ENCODE measurements at regions not wholly inside any gene's neighbourhood (a gene's known extent, or its start where the extent isn't known, plus 50 kb on each side); places are given as distances from the start of the nearest gene placed in this dataset.

DNA sequence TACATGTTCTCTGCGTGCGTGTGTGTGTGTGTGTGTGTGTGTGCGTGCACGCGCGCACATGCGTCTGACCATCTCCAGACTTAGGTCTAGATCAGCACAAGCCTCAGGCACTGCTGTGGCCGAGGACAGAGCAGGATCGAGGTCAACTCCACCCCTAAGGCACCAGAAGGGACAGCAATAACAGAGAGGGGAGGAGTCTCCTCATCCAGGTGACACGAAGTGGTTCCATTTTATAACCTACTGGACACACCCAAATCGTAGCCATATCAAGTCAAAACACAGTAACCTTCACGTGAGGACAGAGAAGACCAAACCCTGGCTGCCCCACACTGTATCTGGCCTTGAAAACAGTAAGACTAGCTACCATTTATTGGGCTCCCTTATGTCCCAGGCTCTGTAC is 224.1 kb downstream of the FGFR2 start:
- no peaks in the 10 kb centered on the region for H3K9me3 ChIP-seq
- H3K36me3 ChIP-seq = no peaks in the 10 kb centered on the region
- intact Hi-C loops (cut with DNase I; ENCODE audit: low total_unique reads) = no loop called here
- H3K27me3 ChIP-seq = no peaks in the 10 kb centered on the region
- TF ChIP-seq EP300 (IDR thresholded peaks at IDR 0.05; ENCODE audit: low read depth) (no peak), POLR2AphosphoS5 (IDR thresholded peaks at IDR 0.05) (no peak), POLR2A (IDR thresholded peaks at IDR 0.05) (no peak)
- TF ChIP-seq, protein P1, sequence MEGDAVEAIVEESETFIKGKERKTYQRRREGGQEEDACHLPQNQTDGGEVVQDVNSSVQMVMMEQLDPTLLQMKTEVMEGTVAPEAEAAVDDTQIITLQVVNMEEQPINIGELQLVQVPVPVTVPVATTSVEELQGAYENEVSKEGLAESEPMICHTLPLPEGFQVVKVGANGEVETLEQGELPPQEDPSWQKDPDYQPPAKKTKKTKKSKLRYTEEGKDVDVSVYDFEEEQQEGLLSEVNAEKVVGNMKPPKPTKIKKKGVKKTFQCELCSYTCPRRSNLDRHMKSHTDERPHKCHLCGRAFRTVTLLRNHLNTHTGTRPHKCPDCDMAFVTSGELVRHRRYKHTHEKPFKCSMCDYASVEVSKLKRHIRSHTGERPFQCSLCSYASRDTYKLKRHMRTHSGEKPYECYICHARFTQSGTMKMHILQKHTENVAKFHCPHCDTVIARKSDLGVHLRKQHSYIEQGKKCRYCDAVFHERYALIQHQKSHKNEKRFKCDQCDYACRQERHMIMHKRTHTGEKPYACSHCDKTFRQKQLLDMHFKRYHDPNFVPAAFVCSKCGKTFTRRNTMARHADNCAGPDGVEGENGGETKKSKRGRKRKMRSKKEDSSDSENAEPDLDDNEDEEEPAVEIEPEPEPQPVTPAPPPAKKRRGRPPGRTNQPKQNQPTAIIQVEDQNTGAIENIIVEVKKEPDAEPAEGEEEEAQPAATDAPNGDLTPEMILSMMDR (IDR thresholded peaks at IDR 0.05) = no peak
- WGBS, 2 donors (ENCODE audit: low coverage in 1 of 2) = 69 to 90% methylated on average over 2 to 12 of the region's 12 CpGs
- no peaks in the 10 kb centered on the region for H3K4me1 ChIP-seq
- no peak for DNase-seq
- no peak overlapping the region for H3K4me3 ChIP-seq
- in situ Hi-C loops (cut with MboI; ENCODE audit: low pct_ligation_motif_present in 1 of 4, low pct_unique_long_range_greater_than_20kb in 1 of 4, low sequenced_read_pairs in 3 of 4) = no loop called here
- no peak overlapping the region for H3K27ac ChIP-seq

DNA sequence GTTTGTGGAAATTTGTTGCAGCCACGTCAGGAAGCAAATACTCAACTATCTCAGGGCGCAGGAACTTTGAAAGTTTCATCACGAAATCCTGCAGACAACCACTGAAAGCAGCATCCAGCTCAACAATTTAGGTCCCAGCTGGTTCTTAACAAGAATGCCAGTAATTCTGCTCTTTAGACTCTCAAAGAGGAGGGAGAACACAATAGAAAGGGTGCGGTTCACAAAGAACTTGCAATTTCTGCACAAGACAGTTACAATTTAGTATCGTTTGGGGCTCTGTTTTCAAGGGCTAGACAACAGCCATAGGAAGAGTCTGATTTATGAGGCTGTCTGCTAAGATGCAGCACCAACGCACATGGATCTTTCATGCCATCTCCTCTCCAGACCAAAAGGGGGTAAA is 223.1 kb downstream of the FGFR2 start:
- DNase-seq = no peak
- intact Hi-C loops (cut with DNase I; ENCODE audit: low total_unique reads) = no loop called here
- WGBS, 2 donors (ENCODE audit: low coverage in 1 of 2) = 61 to 73% methylated on average over 6 of the region's 6 CpGs
- H3K9me3 ChIP-seq = no peaks in the 10 kb centered on the region
- H3K4me1 ChIP-seq = no peaks in the 10 kb centered on the region
- H3K27ac ChIP-seq = no peak overlapping the region
- in situ Hi-C loops (cut with MboI; ENCODE audit: low pct_ligation_motif_present in 1 of 4, low pct_unique_long_range_greater_than_20kb in 1 of 4, low sequenced_read_pairs in 3 of 4) = no loop called here
- no peak overlapping the region for H3K4me3 ChIP-seq
- no peaks in the 10 kb centered on the region for H3K27me3 ChIP-seq
- TF ChIP-seq EP300 (IDR thresholded peaks at IDR 0.05; ENCODE audit: low read depth) (no peak), POLR2A (IDR thresholded peaks at IDR 0.05) (no peak), POLR2AphosphoS5 (IDR thresholded peaks at IDR 0.05) (no peak)
- TF ChIP-seq, protein P1 (IDR thresholded peaks at IDR 0.05) = no peak
- H3K36me3 ChIP-seq = no peaks in the 10 kb centered on the region

DNA sequence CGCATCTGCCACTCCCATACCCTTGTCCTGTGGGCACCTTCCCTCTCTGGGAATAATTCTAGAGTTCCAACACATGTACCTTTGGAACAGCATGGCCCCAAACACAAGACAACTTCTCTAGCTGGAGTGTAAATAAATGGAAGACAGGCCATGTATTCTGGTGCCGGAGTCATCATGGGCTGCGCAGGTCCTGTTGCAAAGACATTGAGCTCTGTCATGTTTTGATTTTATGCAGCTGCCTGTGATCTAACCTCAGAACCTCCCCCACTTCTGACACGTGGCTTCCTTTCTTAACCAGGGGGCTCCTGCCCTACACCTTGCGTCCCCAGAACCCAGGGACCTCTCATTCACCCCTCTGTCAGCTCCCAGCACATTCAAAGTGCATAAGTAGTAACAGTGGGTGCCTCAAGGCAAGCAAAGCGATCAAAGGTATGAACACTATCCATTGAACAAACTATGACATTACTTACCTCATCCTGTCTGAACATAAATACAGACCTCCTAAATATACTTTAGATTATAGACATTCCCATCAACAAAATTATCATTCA is 219.9 kb downstream of the FGFR2 start:
- 66 to 86% methylated on average over 4 to 6 of the region's 6 CpGs for WGBS, 2 donors (ENCODE audit: low coverage in 1 of 2)
- intact Hi-C loops (cut with DNase I; ENCODE audit: low total_unique reads) (no loop called here), in situ Hi-C loops (cut with MboI; ENCODE audit: low pct_ligation_motif_present in 1 of 4, low pct_unique_long_range_greater_than_20kb in 1 of 4, low sequenced_read_pairs in 3 of 4) (no loop called here)

DNA sequence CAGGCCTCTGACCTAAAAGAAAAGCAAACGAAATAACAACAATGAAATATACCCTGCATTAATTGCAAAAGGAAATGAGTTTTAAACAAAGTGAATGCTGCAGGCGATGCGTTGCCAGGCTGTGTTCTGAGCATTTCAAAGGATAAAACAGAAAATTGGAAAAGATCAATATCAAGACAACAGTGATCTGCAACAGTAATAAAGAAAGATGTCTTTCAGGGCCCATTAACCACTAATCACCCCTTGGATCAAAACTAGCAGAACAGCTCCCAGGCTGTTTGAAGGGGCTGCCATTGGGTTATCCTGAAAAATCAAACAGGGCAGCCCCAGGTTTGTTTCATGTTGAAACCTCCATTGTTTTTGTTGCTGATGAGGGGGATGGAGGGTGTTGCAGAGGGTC is 219.2 kb downstream of the FGFR2 start:
- no peak overlapping the region for H3K27ac ChIP-seq
- no peaks in the 10 kb centered on the region for H3K27me3 ChIP-seq
- intact Hi-C loops (cut with DNase I; ENCODE audit: low total_unique reads) (no loop called here), in situ Hi-C loops (cut with MboI; ENCODE audit: low pct_ligation_motif_present in 1 of 4, low pct_unique_long_range_greater_than_20kb in 1 of 4, low sequenced_read_pairs in 3 of 4) (no loop called here)
- 78 to 84% methylated on average over 3 of the region's 3 CpGs for WGBS, 2 donors (ENCODE audit: low coverage in 1 of 2)
- no peaks in the 10 kb centered on the region for H3K4me1 ChIP-seq
- H3K9me3 ChIP-seq = no peaks in the 10 kb centered on the region
- H3K4me3 ChIP-seq = no peak overlapping the region
- TF ChIP-seq, protein P1 (IDR thresholded peaks at IDR 0.05) = no peak
- DNase-seq = no peak
- no peaks in the 10 kb centered on the region for H3K36me3 ChIP-seq

More for the DNA sequence above, 219.9 kb downstream of the FGFR2 start:
- TF ChIP-seq POLR2AphosphoS5 (IDR thresholded peaks at IDR 0.05) = no peak
- no peak for TF ChIP-seq EP300 (IDR thresholded peaks at IDR 0.05; ENCODE audit: low read depth)
- TF ChIP-seq, protein P1 (IDR thresholded peaks at IDR 0.05) = no peak
- TF ChIP-seq POLR2A (IDR thresholded peaks at IDR 0.05) = no peak
- H3K4me3 ChIP-seq = no peak overlapping the region
- no peaks in the 10 kb centered on the region for H3K27me3 ChIP-seq
- H3K9me3 ChIP-seq = no peaks in the 10 kb centered on the region
- no peaks in the 10 kb centered on the region for H3K4me1 ChIP-seq
- no peaks in the 10 kb centered on the region for H3K36me3 ChIP-seq
- no peak overlapping the region for H3K27ac ChIP-seq
- no peak for DNase-seq
